HL-60/S4 (cell line): ENCODE measurements at regions not wholly inside any gene's neighbourhood (a gene's known extent, or its start where the extent isn't known, plus 50 kb on each side); places are given as distances from the start of the nearest gene placed in this dataset.
"Not testable (repeated sequence)": the region's sequence is repeated elsewhere in the genome, so short reads cannot be mapped to it uniquely, and the experiment has no call there.

Experiments used
- in situ Hi-C: fragments of 300-500 bp; cut with MboI; formaldehyde crosslinking; loops from 2 replicates; pipeline ENCODE4 v1.14.3; 2022; ENCODE audit warnings: low sequenced_read_pairs

- in situ Hi-C loops: no loop called here
These were observed 128.5 kb upstream of the LRIG1 start for GRCh38 chr3:66629150-66629981.

GRCh38 chr3:66629982-66630368 is 129.2 kb upstream of the LRIG1 start:
- in situ Hi-C loops: no loop called here

- in situ Hi-C loops: no loop called here
These were observed 132.9 kb upstream of the LRIG1 start for GRCh38 chr3:66633402-66634381.

GRCh38 chr3:66638717-66639116 is 137.9 kb upstream of the LRIG1 start:
- in situ Hi-C loops: no loop called here

GRCh38 chr3:66639809-66640356 is 139.1 kb upstream of the LRIG1 start:
- in situ Hi-C loops: no loop called here

GRCh38 chr3:66642019-66642418 is 141.2 kb upstream of the LRIG1 start:
- in situ Hi-C loops: no loop called here

- in situ Hi-C loops: no loop called here
These were observed 141.7 kb upstream of the LRIG1 start for GRCh38 chr3:66642484-66642883.

GRCh38 chr3:66644549-66644948 is 143.7 kb upstream of the LRIG1 start:
- in situ Hi-C loops: no loop called here

- in situ Hi-C loops: no loop called here
These were observed 148.2 kb upstream of the LRIG1 start for GRCh38 chr3:66648975-66649374.

- in situ Hi-C loops: not testable (repeated sequence)
These were observed 150.7 kb upstream of the LRIG1 start for GRCh38 chr3:66651520-66651919.

- in situ Hi-C loops: not testable (repeated sequence)
These were observed 151.3 kb upstream of the LRIG1 start for GRCh38 chr3:66652100-66652499.

- in situ Hi-C loops: no loop called here
These were observed 154.2 kb upstream of the LRIG1 start for GRCh38 chr3:66655044-66655443.

GRCh38 chr3:66655671-66656070 is 154.8 kb upstream of the LRIG1 start:
- in situ Hi-C loops: no loop called here

GRCh38 chr3:66656609-66657008 is 155.8 kb upstream of the LRIG1 start:
- in situ Hi-C loops: no loop called here

- in situ Hi-C loops: no loop called here
These were observed 158.2 kb upstream of the LRIG1 start for GRCh38 chr3:66659056-66659455.

GRCh38 chr3:66661628-66662027 is 160.8 kb upstream of the LRIG1 start:
- in situ Hi-C loops: no loop called here

GRCh38 chr3:66662894-66663293 is 162.1 kb upstream of the LRIG1 start:
- in situ Hi-C loops: no loop called here

GRCh38 chr3:66665021-66665695 is 164.3 kb upstream of the LRIG1 start:
- in situ Hi-C loops: no loop called here

- in situ Hi-C loops: no loop called here
These were observed 165.5 kb upstream of the LRIG1 start for GRCh38 chr3:66666362-66666761.

- in situ Hi-C loops: no loop called here
These were observed 166.4 kb upstream of the LRIG1 start for GRCh38 chr3:66667263-66667662.

GRCh38 chr3:66671291-66671690 is 170.5 kb upstream of the LRIG1 start:
- in situ Hi-C loops: no loop called here
